ENCODE measurements at regions not wholly inside any gene's neighbourhood (a gene's known extent, or its start where the extent isn't known, plus 50 kb on each side); places are given as distances from the start of the nearest gene placed in this dataset.
"Not testable (repeated sequence)": the region's sequence is repeated elsewhere in the genome, so short reads cannot be mapped to it uniquely, and the experiment has no call there.

DNA sequence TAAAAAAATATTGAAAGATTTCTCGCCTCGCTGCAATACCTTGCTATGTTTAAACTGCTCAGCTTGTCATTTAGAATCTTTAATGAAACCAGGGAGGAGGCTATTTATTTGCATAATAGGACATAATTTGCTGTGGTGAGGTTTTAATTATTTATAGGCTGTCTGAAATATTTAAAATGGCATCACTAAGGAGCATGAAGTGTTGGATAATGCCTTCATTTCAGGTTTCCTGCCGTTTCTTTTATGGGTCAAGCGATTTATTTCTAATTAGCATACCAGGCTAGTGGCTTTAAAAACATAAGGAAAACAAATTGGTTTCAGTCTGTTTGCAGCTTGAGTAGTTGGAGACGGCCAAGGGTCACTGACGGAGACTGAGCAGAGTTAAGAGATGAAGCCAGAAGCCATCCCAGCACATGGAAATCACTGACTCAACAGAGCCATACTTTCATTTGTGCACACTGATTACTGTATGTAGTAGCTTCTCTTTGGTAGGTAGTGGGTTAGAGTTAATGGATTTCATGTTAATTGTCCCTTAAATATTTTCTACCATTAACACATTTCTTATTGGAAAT lies 1962.4 kb upstream of the TENM3 start:
- no peak for DNase-seq (ENCODE audit: low read depth)

DNA sequence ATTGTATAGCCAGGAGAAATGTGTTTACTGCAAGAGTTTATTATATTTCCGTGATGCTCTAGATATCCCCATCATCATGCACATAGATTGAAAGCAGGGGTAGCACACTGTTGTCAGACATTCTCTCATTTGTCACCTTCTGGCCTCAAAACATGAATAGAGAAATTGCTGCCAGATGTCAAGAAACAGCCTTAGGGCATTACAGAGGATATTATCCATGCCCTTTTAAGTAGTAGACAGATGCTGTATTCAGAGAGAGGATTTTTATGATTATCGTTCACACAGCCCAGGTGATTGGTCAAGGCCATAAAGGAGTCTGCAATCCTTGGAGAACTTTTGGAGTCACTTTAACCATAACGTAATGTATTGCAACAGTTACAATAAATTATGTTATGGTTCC lies 1961.5 kb upstream of the TENM3 start:
- no peak for DNase-seq (ENCODE audit: low read depth)

DNA sequence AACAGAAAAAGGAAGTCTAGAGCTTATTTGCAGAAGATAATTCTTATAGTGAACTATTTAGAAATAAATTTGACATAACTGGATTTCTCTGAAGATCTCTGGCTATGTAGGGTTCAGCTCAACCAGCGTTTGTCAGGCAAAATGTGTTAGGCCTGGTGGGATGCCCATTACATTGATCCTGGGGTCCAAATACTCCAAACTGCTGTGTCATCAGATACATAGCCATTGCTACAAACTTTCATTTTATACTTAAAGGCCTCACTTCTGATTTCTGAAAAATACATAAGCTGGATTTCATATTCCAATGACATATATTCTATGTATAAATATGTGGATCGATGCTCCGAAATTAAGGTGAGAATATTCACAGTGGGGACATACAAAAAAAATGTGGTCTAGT lies 1958.9 kb upstream of the TENM3 start:
- no peak for DNase-seq (ENCODE audit: low read depth)

DNA sequence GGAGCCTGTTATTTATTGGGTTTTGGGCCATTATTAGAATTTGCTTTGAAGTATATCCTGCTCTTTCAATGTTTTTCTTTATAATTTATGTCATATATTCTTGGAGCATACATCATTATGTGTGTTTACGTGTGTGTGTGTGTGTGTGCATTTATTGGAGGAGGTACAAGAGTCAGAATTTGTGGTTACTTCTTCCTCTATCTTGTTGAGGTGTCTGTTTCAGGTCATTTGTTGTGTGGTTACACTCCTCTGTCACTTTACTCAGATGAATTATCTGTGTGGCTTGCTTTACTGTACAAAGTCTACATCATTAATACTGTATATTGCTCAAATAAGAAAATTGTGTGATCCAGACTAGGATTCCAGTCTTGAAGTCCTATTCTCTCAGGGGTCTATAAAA lies 1957.4 kb upstream of the TENM3 start:
- DNase-seq (ENCODE audit: low read depth), result no peak

DNA sequence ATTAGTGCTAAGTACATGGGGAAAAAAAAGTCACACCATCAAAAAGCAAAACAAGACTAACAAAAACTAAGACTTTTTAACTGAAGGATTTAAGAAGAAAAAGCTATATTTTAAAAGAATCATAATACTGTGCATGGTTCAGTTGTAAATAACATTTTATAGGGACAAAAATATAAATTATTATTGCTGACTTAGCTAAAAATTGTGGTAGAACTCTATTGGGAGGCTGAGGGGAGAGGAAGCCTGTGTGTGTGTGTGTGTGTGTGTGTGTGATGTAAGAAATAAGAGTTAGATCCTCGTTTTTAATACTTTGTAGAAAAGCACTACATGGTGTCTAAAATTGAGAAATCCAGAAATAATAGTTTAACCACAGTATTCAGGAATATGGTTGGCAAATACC lies 1950.9 kb upstream of the TENM3 start:
- DNase-seq (ENCODE audit: low read depth), result no peak

DNA sequence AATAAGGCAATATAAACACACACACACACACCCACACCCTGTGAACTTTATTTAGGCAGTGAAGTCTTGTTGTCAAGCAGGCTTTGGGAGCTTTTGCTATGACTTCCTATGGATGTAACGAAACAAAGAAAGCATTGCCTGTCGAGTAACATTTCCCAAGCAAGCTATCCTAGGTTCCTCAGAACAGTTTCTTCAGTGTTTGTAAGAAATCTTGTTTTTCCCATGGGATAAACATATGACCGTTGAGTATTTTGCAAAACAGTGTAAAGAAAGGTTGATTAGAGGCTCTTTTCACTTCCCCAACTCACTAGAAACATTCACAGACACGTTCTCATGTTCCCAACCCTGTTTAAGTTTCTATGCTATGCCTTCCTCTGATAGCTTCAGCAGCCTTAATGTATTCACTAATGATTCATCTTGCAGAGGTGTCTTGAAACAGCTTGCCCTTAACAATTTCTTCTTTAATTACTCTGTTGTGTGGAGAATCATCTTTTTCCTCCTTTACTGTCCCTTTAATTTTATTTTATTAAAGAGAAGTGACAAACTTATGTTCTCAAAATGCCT lies 1947.1 kb upstream of the TENM3 start:
- no peak for DNase-seq (ENCODE audit: low read depth)

DNA sequence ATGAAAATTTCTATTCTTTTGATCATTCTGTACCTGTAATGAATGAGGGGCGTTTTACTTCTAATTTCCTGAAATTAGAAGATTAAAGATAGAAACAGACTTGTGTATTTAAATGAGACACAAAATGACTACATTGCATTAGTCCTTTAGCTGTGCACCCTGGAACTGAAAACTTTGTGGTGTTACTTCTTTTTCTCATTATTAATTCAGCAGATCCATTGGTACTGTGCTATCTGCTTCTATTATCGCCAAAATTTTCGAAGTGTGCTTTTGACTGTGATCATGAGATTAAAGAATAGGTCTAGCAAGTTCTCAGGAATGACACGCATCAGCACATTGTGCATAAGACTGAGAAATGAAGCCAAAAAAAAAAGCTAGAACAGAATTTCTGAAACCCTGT lies 1938.9 kb upstream of the TENM3 start:
- DNase-seq (ENCODE audit: low read depth), result no peak

DNA sequence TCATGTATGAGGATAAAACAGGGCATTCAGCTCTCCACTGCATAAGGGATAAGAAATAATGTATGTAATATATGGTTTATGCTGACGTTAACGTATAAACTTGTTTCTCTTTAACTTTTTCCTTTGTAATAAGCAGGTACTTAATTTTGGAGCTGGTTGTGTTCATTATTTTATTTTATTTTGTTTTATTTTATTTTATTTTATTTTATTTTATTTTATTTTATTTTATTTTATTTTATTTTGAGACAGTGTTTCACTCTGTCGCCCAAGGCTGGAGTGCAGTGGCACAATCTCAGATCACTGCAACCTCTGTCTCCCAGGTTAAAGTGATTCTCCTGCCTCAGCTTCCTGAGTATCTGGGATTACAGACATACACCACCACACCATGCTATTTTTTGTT lies 1932.6 kb upstream of the TENM3 start:
- no peak for DNase-seq (ENCODE audit: low read depth)

DNA sequence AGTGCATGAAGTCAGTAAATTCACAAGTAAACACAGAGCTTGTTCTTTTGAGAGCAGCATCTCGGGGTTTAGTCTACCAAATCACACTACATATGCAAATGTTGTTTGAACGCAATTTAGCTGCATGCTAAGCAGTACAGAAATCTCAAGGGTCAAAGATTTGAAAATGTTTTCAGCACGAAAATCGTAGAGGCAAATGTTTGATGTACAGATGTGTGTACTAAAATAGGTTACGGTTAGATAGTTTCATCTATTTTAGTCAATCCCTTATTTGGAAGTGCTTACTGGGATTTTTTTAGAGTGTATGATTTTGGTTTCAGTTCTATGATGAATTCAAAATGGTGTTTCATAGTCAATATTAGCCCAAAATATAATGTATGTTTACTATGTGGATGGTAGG lies 1928.2 kb upstream of the TENM3 start:
- no peak for DNase-seq (ENCODE audit: low read depth)

DNA sequence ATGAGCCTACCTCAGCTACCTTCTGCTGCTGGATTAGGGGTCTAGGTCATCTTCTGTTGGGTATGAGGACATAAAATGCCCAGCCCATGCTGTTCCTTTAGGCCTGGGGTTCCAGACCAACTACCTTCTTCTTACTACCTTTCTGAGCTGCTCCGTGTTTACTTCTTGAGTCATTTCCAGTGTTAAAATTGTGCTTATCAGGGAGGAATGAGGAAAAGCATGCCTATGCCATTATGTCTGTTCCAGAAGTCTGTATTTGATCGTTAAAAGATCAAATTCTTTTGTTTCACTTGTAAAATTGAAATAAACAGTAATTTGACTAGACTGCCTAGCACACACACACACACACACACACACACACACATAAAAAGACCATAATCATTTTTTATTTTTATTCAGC lies 1912.7 kb upstream of the TENM3 start:
- DNase-seq (ENCODE audit: low read depth), result no peak

DNA sequence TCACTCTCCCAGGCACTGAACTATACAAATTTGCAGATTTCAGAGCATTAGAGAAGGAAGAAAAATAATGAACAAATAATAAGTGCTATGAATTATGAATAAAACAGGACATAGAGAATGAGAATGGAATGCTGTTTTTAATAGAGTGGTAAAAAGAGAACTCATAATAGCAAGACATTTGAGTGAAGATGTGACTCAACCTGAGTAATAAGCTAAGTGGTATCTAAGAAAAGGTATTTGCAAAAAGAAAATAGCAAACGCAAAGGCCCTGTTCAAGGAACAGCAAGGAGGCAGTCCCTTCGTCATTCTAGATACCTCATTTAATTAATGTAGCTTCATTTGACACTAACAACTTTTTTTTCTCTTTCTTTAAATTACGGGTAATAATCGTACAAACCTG lies 1910.0 kb upstream of the TENM3 start:
- DNase-seq (ENCODE audit: low read depth), result no peak

DNA sequence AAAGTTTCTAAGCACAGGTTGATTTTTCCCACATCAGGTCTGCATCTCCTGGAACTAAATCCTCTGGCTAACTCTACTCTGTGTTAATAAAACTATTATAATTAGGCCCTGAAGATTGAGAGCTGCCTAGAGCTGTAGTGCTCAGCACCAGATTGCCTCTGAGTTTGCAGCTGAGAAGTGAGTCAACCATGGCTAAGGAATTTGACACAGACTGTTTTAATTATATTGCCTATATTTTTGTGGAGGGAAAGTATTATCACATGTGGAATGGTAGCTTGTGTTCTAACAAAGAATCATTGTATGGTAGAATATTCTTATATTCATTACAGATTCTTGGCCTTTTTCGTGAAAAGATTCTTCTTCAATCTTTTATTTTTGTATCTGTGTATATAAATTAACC lies 1907.6 kb upstream of the TENM3 start:
- no peak for DNase-seq (ENCODE audit: low read depth)

DNA sequence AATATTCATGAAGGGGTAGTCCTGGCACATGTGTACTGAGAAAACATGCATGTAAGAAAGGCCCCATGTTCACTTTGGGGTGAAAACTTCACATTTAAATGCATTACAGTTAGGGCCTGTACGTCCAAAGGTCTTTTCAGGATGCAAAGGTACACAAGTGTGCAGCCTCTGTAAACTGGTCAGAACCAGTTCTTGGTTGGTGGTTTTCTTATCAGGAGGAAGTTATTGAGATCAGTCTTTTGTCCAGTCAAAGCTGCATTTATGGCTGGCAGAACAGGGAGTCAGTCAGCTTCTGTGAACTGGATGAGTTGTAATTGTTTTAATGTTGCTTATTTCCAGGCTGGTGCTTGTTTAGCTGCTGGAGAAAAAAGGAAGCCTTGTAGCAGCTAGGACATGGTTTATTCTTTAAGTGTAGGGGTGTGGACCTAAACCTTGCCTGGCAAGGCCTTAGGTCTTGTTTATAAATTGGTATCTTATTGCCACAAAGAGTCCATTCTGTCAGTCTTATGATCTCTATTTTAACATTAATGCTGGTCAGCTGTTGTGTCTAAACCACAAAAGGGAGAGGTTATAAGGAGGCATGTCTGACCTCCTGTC lies 1906.6 kb upstream of the TENM3 start:
- DNase-seq (ENCODE audit: low read depth), result no peak

DNA sequence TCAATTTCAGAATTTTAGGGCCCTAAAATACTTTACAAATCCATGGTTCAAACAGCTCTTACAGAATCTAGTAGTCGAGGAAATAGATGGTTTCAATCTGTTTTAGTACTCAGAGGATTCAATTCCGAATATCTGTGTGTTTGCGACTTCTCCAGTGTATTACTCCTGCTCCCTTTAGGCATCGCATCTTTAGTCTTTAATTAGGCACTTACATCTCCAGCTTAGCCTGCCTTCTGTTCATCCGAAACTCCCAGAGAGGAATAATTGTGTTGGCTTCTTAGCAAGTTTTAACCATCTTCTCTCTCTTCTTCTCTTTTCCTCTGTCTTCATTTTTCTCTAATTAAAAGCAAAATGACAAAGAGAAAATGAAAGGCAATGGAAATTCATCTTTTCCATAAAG lies 1901.3 kb upstream of the TENM3 start:
- DNase-seq (ENCODE audit: low read depth), result no peak

DNA sequence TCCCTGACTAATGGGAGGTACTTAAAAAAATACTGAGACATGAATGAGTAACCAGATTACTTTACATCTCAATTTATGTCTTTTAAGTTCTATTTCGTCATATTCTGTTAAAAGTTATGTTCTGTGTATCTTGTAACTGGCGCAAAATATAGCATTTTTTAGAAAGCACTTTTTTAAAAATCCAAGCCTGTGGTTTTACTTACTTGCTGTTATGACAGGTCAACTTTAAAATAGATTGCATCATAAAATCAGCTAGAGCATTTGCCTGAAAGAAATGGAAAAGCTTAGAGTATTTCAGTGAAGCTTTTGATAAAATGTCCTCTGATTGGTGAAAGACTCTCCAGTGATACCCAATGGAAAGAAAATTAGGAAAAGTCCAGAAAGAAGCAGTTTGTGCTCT lies 1892.3 kb upstream of the TENM3 start:
- DNase-seq (ENCODE audit: low read depth), result no peak

DNA sequence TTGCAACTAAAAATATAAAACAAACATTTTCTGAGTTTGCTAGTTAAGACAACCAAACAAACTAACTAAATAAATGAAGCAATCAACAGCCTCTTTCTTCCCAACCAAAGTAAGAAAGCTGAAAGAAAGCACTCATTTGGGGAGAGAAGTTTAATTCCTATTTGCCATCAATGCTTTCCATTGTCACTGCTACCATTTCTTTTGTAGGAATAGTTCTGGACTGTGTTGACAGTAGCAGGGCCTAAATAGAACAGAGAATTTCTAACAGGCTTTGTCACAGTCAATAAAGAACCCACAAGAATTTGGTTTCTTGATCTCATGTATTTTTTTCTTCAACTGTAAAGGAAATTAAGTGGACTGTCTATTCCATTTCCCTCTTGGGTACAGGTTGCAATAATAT lies 1886.4 kb upstream of the TENM3 start:
- DNase-seq (ENCODE audit: low read depth), result no peak

DNA sequence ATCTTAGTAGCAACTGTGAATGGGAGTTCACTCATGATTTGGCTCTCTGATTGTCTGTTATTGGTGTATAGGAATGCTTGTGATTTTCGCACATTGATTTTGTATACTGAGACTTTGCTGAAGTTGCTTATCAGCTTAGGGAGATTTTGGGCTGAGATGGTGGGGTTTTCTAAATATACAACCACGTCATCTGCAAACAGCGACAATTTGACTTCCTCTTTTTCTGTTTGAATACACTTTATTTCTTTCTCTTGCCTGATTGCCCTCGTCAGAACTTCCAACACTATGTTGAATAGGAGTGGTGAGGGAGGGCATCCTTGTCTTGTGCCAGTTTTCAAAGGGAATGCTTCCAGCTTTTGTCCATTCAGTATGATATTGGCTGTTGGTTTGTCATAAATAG lies 1883.1 kb upstream of the TENM3 start:
- not testable (repeated sequence) for DNase-seq (ENCODE audit: low read depth)

DNA sequence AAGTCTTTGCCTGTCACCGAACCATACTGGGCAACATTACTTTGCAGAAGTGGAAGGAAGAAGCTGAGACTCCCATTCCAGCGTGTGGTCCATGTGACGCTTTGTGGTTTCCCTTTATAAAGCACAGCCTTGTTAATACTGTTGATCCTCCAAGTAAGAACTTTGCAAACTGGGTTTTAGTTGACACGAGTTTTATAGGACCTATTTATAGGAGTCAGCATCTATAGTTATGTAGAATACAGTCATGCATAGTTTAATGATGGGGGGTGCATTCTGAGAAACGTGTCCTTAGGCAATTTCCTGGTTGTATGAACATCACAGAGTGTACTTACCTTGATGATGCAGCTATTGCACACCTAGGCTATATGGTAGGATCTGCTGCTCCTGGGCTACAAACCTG lies 1879.4 kb upstream of the TENM3 start:
- DNase-seq (ENCODE audit: low read depth), result no peak

DNA sequence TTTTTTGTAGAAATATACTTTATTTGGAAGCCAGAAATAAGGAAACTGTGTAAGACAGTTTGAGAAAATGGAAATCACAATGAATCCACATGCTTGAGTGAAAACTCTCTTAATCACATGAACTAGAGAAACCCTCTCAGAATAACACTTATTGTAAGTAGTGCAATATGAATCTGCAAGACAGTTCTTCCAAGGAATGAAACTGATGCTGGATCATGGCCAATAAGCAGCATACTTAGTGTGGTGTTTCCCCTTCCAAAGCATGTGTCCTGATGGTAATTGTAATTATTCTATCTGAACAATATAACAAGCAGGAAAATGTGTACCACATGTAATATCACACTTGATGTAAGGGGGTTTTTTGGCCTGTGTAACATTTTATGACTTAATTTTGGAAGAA lies 1870.5 kb upstream of the TENM3 start:
- no peak for DNase-seq (ENCODE audit: low read depth)

DNA sequence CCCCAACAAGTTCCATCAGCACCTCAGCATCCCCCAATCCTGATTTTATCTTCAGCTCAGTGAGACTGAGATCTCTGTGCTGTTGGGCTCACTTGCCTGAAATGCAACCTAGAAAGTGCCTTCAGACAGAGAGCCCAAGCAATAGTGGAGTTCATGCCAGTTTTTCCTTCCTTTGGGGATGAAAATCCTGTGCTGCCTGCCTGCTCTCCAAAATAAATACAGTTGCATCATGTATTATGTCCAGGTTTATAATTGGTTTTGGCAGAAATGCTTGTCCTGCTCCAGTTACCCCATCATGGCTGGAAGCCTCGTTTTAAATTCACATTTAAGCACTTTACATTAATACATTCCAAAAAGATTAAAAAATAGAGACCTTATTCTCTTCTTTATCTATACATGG lies 1865.5 kb upstream of the TENM3 start:
- no peak for DNase-seq (ENCODE audit: low read depth)

DNA sequence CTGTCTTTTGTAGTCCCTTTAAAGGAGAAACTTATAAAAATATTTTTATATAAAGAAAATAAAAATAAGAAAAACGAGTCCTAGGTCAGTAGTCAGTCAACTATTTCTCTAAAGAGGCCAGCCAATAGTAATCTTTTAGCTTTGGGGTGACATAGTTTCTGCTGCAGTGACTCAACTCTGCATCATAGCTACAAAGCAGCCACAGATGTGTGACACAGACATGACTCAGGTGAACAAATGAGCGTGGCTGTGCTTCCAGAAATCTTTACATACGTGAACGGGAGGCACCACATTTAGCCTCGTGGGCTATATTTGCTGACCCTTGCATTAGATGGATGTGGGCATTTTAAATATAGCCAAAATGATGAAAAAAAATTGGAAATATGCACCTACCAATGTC lies 1862.5 kb upstream of the TENM3 start:
- DNase-seq (ENCODE audit: low read depth), result no peak

DNA sequence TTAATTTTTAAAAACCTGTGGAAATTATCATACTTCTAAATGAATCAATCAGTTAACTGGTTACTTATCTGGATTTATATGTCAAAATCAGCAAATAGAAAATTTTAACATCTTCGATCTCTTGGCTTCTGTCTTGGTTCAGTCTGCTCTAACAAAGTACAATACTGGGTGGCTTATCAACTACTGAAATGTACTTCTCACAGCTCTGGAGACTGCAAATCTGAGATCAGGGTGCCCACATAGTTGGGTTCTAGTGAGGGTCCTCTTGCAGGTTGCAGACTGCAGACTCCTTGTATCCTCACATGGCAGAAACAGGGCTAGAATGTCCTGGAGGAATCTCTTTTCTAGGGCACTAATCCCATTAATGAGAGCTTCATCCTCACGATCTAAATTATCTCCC lies 1851.6 kb upstream of the TENM3 start:
- DNase-seq (ENCODE audit: low read depth), result no peak

DNA sequence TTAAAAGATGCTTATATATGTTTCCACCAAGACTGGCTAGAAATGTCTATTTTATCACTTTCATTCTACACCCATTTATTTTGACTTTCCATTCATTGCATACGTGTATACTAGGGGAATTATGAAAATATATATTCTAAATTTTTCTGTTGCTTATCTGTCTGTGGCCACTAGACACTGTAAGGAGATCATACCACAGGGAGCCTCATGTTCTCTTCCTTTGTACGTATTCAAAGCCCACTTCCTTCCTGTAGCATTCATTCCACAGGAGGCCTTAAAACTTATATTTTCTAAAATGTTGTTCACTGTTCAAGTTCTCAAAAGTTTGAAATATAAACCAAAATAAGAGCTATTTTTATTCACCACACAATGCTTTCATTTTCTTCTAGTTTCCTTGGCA lies 1848.9 kb upstream of the TENM3 start:
- DNase-seq (ENCODE audit: low read depth), result no peak

DNA sequence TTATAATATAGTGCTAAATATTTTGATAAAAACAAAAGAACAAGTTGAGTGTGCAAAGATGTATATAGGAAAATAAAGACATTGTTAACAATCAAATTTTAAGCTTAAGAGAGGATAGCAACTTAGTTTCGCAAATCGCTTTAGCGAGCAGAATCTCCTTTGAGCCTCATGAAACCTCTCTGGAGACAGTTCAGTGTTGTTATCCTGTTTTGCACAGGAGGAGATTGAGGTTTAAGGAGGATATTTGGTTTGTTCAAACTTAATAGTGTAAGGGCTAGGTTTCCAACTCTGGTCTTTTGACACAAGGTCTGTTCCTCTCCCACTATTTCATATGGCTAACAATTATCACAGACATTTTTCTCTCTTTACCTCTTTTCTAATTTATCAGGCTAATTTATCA lies 1848.5 kb upstream of the TENM3 start:
- DNase-seq (ENCODE audit: low read depth), result no peak
